Left cardiac atrium (tissue), 4 donors: ENCODE measurements at regions not wholly inside any gene's neighbourhood (a gene's known extent, or its start where the extent isn't known, plus 50 kb on each side); places are given as distances from the start of the nearest gene placed in this dataset.

ENCODE experiments used
- ATAC-seq, 2 donors: fragments of 200-7000 bp; cut with Tn5 transposase; one replicate each; pipeline ENCODE4 v1.9.1; 2020; ENCODE audit warnings: mild to moderate bottlenecking in 2 of 2, moderate library complexity in 2 of 2
- DNase-seq: peaks from one replicate; pipeline ENCODE4 v3.0.0-alpha.2; 2020
- intact Hi-C, 2 donors: fragments of 100-400 bp; cut with DNase I; formaldehyde crosslinking; loops; one replicate each; pipeline versions ENCODE4 v1.14.1 to v1.15.1; 2022 to 2023
- donor health status: DM: no; HTN: yes; CAD: no.
- donor health status: DM: no; HTN: yes; CAD: no; lungs with severe emphysema.
- donor health status: DM: yes; HTN: yes; CAD: no.
- donor health status: Dilated cardiomyopathy.

DNA sequence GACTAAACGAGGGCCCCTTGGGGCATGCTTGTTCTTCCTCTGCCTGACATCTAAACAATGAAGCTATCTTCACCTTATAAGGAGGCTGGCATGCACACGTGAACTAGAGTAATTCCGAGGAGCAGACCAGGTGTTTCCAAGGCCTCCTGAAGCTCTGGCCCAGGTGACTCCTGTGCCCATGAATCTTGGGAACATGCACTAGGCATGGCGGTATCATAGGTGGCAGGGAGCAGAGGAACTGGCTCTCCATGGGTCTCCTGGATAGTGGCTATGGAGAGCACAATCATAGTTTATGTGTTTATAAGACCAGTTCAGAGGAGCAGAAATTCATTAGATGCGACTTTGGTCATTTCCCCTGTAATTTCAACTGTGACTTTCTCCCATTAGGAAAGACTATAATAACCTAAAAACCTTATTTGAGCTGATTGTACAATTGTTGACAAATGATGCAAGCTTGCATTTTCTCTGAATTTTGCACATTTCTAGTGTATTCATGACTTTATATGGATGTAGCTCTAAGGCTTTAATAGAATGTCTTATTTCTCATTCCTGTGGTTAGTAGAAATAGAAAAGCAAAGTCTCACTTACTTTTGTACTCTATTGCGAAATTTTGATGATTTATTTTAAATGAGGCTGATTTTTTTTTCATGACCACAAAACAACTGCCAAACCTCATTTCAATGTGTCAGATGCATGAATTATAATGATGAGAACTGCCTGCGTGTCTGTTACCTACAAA, 135.3 kb upstream of the RPS23 start:
- intact Hi-C loops: no loop called here

DNA sequence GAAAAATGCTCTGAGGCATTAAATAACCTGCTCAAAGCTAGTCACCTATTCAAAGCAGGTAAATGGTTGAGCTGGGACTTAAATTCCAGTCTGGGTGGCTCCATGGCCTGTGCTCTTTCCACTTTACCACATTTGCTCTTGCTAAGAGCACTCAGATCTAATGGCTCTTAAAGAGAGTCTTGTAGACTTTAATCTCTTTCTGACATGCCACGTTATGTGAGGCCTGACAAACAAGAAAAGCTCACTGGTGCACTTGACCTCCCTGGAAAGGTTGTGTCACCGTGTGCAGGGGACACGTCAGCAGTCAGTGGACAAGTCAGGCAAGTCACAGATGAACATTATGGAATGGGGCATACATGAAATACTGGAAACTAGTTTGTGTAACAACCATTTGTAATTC, 129.9 kb upstream of the RPS23 start:
- intact Hi-C loops: loop anchor here in 1 of 2 donors (10.0 kb wide), 1 partner anchor 53 kb away; no protein-coding TSS in a partner anchor
- DNase-seq: no peak
- peak; percentile 34 to 77 for ATAC-seq

More for the DNA sequence above, 135.3 kb upstream of the RPS23 start:
- ATAC-seq (peak; percentile 47 to 61), DNase-seq (no peak)

DNA sequence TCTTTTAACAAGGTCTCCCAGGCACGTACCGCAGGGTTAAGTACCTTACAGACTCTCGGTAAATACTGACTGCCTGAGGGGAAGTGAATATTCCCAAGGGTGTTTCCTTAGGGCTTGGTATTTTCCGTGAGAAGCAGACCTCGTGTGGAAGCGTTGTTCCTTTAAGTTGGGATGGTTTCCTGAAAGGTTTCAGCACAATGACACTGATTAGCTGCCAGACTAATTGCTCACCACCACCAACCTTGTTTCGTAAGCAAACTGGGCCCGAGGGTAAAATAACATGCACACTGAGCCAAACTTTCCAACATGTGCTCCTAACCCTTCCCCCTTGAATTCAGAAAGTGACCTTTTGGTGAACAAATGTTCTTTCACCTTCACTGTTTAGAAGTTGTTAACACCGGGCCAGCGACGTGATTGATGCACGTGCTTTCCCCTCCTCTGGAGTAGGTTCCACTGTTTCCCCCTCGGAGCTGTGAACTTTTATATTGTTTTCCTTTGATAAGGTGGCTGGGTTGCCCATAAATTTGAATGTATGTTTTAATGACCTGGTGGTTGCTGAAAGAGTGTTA, 128.1 kb upstream of the RPS23 start:
- peak; percentile 27 to 51 for ATAC-seq
- DNase-seq: peak; percentile 52
- intact Hi-C loops: loop anchor here in 1 of 2 donors (10.0 kb wide), 1 partner anchor 51 kb away; no protein-coding TSS in a partner anchor

DNA sequence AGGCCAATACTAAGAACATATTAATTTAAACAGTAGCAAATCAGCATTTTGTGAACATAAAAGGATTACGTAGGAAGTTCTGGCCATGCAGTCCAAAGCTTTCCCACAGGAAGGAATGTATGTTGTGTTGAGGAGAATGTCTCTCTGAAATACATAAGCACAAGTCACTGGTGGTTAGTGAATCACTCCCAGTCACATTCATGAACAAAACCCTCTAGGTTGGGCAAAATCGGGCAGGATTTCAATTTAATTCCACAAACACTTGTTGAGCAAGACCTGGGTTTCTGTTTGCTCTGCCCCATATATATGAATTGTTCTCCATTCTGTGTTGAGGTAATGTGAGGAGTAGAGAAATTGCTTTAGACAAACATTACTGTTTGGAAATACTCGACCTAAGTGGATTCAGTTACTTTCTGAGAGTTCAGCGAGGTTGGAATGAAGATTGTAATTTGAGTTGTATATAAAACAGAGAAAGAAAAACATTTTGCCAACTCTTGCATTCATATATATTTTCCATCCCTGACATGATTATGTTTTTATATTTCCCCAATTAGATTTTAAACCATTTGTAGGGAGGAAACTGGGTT, 127.6 kb upstream of the RPS23 start:
- DNase-seq (no peak), ATAC-seq (no peak)
- intact Hi-C loops: loop anchor here in 1 of 2 donors (10.0 kb wide), 1 partner anchor 51 kb away; no protein-coding TSS in a partner anchor

DNA sequence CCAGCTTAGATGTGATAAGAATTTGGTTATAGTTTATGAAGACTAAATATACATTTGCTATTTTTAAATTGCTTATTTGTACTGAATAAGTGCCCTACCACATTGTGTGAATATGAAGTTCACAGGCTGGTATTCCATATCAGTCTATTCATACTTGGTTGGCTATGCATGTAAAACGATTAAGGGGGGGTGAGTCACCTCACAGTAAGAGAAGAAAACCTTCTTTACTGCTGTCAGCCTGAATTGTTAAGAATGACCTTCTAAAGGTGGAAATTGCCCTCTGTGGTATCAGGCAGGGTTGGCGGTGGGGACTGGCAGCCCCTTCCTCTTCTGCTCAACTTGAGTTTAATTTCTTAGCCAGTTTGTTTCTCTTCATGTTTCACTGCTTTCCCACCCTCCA, 127.0 kb upstream of the RPS23 start:
- ATAC-seq: no peak
- intact Hi-C loops: loop anchor here in 1 of 2 donors (10.0 kb wide), 1 partner anchor 50 kb away; no protein-coding TSS in a partner anchor
- DNase-seq: no peak

DNA sequence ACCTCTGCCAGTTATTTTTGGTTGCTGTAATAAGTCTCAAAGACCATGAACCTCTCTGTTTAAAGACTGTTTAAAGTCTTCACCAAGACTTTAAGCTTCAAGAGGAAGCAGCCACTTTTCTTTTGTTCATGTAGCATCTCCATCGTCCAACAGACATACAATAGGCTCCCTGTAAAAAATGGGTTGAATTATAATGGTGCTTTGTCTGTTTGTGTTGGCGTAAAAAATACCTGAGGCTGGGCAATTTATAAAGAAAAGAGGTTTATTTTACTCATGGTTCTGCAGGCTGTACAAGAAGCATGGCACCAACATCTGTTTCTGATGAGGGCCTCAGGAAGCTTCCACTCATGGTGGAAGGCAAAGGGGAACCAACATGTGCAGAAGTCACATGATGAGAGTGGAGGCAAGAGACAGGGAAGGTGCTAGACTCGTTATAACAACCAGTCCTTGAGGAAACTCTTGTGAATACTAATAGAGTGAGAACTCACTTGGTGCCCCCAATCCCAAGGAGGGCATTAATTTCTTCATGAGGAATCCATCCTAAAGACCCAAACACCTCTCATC, 126.3 kb upstream of the RPS23 start:
- intact Hi-C loops: loop anchor here in 1 of 2 donors (10.0 kb wide), 1 partner anchor 50 kb away; no protein-coding TSS in a partner anchor
- ATAC-seq (no peak), DNase-seq (no peak)

DNA sequence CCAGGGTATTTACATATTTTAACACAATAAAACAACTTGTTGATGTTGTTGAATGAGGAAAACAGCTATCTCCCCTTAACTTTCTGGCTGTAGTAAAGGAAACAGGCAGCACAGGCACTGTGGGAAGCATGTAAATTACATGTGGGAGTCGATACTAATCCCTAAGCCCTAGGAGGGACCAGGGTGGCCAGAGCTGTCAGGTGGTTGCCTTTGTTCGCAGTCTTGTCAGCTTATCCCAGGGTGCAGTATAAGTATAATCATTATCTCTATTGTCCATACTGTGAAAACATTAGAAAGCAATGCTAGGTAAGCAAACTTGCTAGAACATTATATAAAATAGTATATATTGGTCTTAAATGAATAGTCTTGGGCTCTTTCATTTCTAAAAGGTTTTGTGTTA, 125.6 kb upstream of the RPS23 start:
- ATAC-seq (no peak), DNase-seq (no peak)
- intact Hi-C loops: loop anchor here in 1 of 2 donors (10.0 kb wide), 1 partner anchor 49 kb away; no protein-coding TSS in a partner anchor

DNA sequence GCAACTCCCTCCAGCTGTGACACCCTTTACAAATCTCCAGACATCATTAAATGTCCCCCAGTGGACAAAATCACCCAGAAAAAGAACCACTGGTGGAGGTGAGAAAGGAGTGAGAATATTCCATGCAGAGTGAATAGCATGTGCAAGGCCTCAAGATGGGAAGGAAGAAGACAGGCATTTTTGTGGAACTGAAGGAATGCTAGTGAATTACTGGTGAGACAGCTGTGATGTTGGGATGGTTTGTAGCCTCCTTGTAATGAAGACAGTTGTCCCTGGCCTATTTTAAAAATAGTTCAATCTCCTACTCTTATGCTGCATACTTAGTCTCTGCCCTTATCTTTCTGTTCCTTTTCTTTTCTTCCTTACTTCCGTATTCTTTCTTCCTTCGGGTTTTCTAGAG, 124.9 kb upstream of the RPS23 start:
- ATAC-seq (no peak), DNase-seq (no peak)
- intact Hi-C loops: loop anchor here in 1 of 2 donors (10.0 kb wide), 1 partner anchor 48 kb away; no protein-coding TSS in a partner anchor

DNA sequence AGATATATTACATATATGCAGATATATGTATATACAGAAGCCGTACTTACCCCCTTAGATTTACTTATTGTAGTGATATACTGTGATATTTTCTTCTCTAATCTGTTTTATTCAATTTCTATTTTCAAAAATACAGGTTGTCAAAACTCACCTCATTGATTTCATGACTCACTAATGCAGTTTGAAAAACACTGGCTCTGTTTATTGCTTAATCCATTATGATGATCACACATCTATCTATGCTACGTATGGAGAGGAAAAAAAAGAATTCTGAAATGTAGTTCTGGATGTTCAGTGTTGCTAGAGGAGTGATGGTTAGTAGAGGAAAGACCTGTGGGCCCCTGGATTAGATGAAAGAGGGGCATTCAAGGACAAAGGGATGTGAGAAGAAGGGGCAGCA, 121.0 kb upstream of the RPS23 start:
- intact Hi-C loops: no loop called here
- no peak for DNase-seq
- ATAC-seq: no peak

DNA sequence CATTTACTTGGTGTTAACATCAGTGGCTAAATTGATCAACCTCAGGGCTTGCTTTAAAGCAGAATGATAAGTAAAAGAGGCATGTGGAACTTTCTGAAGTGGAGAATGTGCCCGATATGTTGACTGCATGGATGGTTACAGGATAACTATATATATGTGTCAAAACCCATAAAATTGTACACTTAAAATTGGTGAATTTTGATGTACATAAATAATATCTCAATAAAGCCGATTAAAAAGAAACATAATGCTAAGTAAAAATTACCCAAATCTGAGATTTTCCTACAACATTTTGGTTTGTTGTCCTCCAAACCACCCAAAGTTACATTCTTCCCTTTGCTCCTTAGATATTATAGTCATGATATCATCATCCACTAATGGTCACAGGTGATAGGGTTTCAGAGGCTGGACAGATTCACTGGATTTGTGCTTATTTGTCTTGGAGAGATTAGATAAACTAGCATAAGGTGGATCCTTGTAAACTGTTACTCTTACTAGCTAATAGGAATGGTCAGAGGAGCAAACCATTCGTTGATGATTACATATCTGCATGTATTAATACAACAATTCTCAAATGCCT, 119.7 kb upstream of the RPS23 start:
- no peak for ATAC-seq
- intact Hi-C loops: no loop called here
- DNase-seq: no peak

DNA sequence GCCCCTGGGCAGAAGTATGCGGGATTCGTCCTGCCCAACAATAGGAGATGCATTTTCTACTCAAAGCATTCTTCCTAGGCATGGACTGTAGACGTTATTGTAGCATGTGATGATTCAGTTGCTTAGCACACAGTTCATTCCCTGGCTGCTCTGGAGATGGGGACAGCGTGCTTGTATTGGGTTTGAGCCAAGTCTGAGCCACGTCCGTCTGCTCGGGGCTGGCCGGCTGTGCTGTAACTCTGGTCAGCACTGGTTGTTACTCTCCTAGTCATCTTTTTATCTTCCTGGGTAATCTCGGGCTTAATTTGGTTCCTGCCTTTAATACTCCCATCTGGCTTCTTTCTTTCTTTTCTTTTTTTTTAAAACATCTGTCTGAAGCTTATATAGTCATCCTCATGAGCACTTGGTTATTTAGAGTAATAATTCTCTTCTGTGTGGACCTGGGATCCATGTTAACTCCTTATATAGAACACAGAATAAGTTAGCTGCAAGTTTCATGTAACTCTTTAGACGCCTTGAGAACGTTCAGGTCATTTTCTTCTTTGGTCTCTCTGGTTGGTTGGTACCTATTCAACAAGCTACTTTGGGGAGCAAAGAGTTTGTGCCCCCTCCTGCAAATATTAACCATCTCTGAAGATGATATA, 118.8 kb upstream of the RPS23 start:
- intact Hi-C loops: no loop called here
- peak; percentile 85 for DNase-seq
- peak; percentile 99 to 100 for ATAC-seq

DNA sequence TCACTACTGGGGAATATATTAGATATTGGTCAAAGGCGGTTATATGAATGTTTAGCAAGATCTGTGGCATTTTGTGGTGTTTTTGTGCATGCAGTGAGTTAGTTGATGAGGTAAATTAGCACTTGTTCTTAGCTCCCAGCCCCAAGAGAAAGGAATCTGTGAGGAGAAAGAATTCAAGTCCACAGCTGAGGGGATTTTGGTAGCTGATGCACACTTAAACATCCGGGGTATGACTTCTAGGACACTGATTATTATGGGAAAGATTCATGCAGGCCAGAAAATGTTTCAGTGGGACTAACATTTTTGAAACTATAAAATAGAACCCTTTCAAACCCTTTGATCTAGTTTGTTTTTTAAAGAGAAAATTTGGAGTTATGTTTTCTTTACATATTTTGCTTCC, 118.2 kb upstream of the RPS23 start:
- no peak for DNase-seq
- intact Hi-C loops: no loop called here
- no peak for ATAC-seq

DNA sequence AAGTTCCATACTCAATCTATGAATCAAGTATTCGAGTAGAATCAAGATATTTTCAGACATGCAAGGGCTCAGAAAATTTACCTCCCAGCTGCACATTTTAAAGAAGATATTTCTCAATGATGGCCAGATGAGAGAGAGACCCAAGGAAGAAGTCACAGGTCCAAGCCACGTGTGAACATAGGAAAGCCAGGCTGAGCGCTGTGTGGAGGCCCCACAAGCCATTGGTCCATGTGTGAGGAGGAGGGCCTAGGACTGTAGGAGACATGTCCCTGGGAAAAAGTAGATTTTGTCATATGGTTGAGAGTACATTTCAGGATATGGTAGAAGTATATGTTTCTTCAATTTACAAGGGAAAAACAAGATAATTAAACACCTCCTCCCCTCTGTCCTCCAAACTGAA, 115.8 kb upstream of the RPS23 start:
- intact Hi-C loops: no loop called here
- ATAC-seq: no peak

DNA sequence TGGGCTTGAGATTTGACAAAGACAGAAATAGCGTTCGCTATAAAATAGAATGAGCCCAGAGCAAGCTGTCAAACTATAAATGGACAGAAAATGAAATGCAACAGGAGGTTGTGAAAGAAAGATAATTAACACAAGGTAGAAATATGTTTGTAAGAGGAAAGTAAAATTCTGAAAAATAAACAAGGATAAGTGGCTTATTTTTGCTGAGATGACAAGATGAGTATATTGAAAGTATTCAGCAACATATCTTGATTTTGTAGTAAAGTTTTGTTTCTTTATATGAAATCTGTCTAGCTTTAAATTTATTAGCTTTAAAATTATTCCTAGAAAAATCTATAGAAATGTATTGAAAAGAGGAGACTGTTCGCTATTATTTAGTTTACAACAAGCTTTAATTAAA, 111.9 kb upstream of the RPS23 start:
- intact Hi-C loops: no loop called here
- no peak for ATAC-seq
- no peak for DNase-seq

More for the DNA sequence above, 115.8 kb upstream of the RPS23 start:
- no peak for DNase-seq

DNA sequence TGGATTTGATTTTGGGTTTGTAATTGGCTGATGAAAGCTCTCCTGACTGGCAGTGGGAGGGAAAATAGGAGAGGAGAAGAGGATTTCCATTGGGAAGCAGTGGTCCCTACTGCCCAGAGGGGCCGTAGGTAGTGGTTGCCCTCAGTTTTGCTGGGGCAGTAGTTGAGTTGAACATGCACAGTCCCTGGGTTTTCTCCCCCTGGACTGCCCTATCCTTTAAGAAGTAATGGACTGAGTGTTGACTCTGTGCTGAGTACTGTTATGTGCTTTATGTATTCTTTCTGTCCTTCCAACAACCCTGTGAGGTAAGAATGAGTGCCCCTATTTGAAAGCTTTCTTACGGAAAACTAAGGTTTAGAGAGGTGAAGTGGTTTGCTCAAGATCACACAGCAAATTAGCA, 111.2 kb upstream of the RPS23 start:
- DNase-seq: no peak
- ATAC-seq: no peak
- intact Hi-C loops: no loop called here

DNA sequence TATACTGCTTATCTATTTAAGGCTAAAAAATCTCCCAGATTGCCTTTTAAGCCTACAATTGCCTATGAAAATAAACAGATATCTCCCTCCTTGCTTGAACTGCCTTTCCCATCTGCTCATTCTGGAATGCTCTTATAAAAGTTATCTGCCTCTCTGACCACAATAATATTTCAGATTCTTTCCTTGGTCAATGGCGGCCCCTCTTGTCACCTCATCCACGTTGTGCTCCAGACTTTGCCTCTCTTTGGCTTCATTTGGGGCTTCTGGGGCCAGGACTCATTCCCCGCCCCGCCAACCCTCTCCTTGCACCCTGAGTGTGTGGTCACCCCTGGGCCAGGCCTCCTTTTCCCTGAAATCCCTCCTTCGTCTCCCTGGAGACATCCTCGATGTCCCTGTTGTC, 110.0 kb upstream of the RPS23 start:
- ATAC-seq (peak; percentile 32 to 72), DNase-seq (no peak)
- intact Hi-C loops: no loop called here

DNA sequence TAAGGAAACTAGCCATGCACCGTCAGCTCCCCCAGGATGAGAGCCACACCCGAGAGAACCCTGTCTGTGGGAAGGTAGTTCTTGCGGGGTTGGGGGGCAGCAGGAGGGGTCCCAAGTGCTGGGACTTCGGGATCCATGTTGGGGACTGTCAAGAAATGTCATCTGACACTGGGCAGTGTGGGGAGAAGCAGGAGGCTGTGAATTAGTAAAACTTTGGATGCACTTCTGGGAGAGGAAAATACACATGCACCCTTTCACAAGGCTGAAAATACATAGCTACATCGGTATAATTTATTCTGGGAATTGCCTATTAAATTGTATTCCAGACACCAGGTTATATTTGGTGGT, 109.6 kb upstream of the RPS23 start:
- intact Hi-C loops: no loop called here
- no peak for ATAC-seq
- DNase-seq: no peak

DNA sequence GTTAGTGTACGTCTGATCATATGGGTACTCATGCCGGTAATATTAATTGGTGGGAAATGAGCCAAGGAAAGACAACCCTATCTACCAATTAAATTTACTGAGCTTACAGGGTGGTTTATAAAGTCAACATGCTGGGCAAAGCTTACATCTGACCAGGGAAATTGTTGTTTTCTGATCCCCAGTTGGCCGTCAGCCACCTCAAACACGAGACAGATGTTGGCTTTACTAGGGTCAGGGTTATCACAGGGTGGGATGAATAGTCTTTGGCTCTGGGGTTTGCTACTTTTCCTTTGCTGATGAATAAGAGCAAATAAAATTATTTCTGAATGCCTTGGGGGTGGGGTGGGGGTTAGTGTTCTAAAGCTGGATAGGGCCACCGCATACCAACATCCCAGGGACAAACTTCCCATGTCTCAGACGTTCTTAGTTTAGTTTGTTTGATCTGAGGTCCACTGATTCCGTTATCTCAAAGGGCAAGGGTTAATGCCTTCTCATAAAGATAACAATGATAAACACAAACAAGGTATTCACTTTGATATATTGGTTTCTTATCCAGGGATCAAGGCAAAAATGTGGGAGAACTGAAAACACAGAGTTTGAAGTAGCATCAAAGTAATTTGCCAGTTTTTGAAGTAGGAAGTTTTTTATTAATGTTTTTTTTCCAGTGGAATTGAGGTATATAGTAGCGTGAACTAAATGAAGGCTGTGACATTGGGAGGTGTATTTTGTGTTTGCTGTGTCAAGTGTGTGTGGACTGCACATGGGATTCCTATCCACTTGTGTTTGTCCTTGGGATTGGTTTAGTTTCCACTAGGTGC, 109.1 kb upstream of the RPS23 start:
- DNase-seq: peak; percentile 52
- peak; percentile 28 to 54 for ATAC-seq
- intact Hi-C loops: no loop called here
